ENCODE measurements at regions not wholly inside any gene's neighbourhood (a gene's known extent, or its start where the extent isn't known, plus 50 kb on each side); places are given as distances from the start of the nearest gene placed in this dataset.
"Not testable (repeated sequence)": the region's sequence is repeated elsewhere in the genome, so short reads cannot be mapped to it uniquely, and the experiment has no call there.

GRCh38 chr6:85096976-85097375 is 332.6 kb upstream of the TBX18 start:
- H3K4me1 Mint-ChIP-seq: no peaks in the 10 kb centered on the region
- no peaks in the 10 kb centered on the region for H3K27me3 Mint-ChIP-seq
- DNase-seq (no peak), ATAC-seq (no peak)
- no peaks in the 10 kb centered on the region for H3K36me3 Mint-ChIP-seq (ENCODE audit: low read depth)
- no peak overlapping the region for H3K27ac Mint-ChIP-seq
- no peaks in the 10 kb centered on the region for H3K9me3 ChIP-seq (ENCODE audit: control insufficient read depth, low read length, poor library complexity, severe bottlenecking)
- H3K4me3 Mint-ChIP-seq: no peak overlapping the region

- Mint-ChIP-seq H3K4me3 (no peak overlapping the region), H3K27ac (no peak overlapping the region), H3K36me3 (ENCODE audit: low read depth) (no peaks in the 10 kb centered on the region), H3K27me3 (no peaks in the 10 kb centered on the region), H3K4me1 (no peaks in the 10 kb centered on the region)
- H3K9me3 ChIP-seq (ENCODE audit: control insufficient read depth, low read length, poor library complexity, severe bottlenecking): no peaks in the 10 kb centered on the region
- ATAC-seq (no peak), DNase-seq (no peak)
Observed at GRCh38 chr6:85092226-85092625, 327.8 kb upstream of the TBX18 start.

DNA sequence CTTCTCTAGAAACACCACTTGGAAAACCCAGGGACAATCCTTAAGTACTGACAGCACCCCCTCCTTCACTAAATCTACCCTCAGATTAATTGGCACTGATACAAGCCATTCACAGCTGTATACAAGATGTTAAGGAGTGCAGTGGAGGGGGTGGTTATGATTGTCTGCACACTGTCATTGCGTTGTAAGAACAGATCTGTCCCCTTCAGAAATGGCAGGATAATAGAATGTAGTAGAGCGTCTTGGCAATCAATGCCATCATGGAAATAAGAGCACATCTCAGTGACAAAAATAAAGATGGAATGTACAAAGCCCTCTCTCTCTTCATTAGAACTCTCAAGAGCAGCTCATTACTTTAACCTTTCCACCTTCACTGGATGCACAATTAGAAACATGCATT is 324.9 kb upstream of the TBX18 start:
- no peak for DNase-seq
- no peaks in the 10 kb centered on the region for H3K36me3 Mint-ChIP-seq (ENCODE audit: low read depth)
- H3K4me3 Mint-ChIP-seq: no peak overlapping the region
- ATAC-seq: no peak
- no peaks in the 10 kb centered on the region for H3K4me1 Mint-ChIP-seq
- no peaks in the 10 kb centered on the region for H3K9me3 ChIP-seq (ENCODE audit: control insufficient read depth, low read length, poor library complexity, severe bottlenecking)
- H3K27ac Mint-ChIP-seq: no peak overlapping the region
- no peaks in the 10 kb centered on the region for H3K27me3 Mint-ChIP-seq

DNA sequence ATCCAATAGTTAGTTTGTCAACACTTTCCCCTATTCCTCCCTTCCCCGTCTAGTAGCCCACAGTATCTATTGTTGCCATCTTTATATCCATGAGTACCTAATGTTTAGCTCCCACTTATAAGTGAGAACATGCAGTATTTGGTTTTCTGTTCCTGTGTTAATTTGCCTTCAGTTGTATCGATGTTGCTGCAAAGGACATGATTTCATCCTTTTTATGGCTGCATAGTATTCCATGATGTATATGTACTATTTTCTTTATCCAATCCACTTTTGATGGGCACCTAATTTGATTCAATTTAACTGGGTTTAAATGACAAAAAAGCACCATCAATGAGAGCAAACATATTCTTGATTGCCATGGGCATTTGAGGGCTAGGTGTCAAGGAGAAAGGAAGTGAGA is 321.5 kb upstream of the TBX18 start:
- H3K36me3 Mint-ChIP-seq (ENCODE audit: low read depth): peaks cover under 1% of the 10 kb centered on the region
- DNase-seq: no peak
- H3K4me1 Mint-ChIP-seq: no peaks in the 10 kb centered on the region
- no peak for ATAC-seq
- no peaks in the 10 kb centered on the region for H3K27me3 Mint-ChIP-seq
- no peak overlapping the region for H3K4me3 Mint-ChIP-seq
- no peak overlapping the region for H3K27ac Mint-ChIP-seq
- no peaks in the 10 kb centered on the region for H3K9me3 ChIP-seq (ENCODE audit: control insufficient read depth, low read length, poor library complexity, severe bottlenecking)

DNA sequence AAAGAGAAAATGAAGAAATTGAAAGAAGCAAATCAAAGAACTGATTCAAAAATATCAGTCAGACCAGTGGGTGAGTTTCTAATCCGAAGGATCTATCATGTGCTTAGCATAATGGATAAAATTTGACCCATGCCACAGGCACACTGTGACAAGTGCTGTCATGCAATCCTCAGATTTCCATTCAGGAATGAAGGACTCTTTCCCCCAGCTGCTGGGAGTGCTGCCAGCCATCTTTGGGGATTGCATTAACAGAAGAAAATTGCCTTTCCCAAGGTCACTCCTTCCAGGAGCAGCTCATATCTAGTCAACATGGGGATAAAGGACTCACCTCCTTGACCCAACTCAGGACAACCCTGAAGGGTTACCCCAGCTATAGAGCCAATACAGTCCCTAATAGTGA is 316.7 kb upstream of the TBX18 start:
- DNase-seq: no peak
- no peak overlapping the region for H3K27ac Mint-ChIP-seq
- ATAC-seq: no peak
- no peaks in the 10 kb centered on the region for H3K4me1 Mint-ChIP-seq
- no peaks in the 10 kb centered on the region for H3K9me3 ChIP-seq (ENCODE audit: control insufficient read depth, low read length, poor library complexity, severe bottlenecking)
- no peaks in the 10 kb centered on the region for H3K27me3 Mint-ChIP-seq
- no peak overlapping the region for H3K4me3 Mint-ChIP-seq
- peaks cover 2% of the 10 kb centered on the region for H3K36me3 Mint-ChIP-seq (ENCODE audit: low read depth)

- peaks cover 2% of the 10 kb centered on the region for H3K36me3 Mint-ChIP-seq (ENCODE audit: low read depth)
- no peak for ATAC-seq
- DNase-seq: no peak
- H3K27ac Mint-ChIP-seq: no peak overlapping the region
- no peaks in the 10 kb centered on the region for H3K9me3 ChIP-seq (ENCODE audit: control insufficient read depth, low read length, poor library complexity, severe bottlenecking)
- no peaks in the 10 kb centered on the region for H3K4me1 Mint-ChIP-seq
- no peak overlapping the region for H3K4me3 Mint-ChIP-seq
- no peaks in the 10 kb centered on the region for H3K27me3 Mint-ChIP-seq
Observed at GRCh38 chr6:85079761-85080160, 315.4 kb upstream of the TBX18 start.

- no peak overlapping the region for H3K27ac Mint-ChIP-seq
- DNase-seq (no peak), ATAC-seq (no peak)
- H3K9me3 ChIP-seq (ENCODE audit: control insufficient read depth, low read length, poor library complexity, severe bottlenecking): no peaks in the 10 kb centered on the region
- no peak overlapping the region for H3K4me3 Mint-ChIP-seq
- H3K4me1 Mint-ChIP-seq: no peaks in the 10 kb centered on the region
- no peaks in the 10 kb centered on the region for H3K27me3 Mint-ChIP-seq
- peaks cover 2% of the 10 kb centered on the region for H3K36me3 Mint-ChIP-seq (ENCODE audit: low read depth)
Observed at GRCh38 chr6:85078058-85078457, 313.7 kb upstream of the TBX18 start.

- H3K27me3 Mint-ChIP-seq: no peaks in the 10 kb centered on the region
- no peak overlapping the region for H3K27ac Mint-ChIP-seq
- peaks cover 2% of the 10 kb centered on the region for H3K36me3 Mint-ChIP-seq (ENCODE audit: low read depth)
- no peaks in the 10 kb centered on the region for H3K9me3 ChIP-seq (ENCODE audit: control insufficient read depth, low read length, poor library complexity, severe bottlenecking)
- no peak overlapping the region for H3K4me3 Mint-ChIP-seq
- no peak for DNase-seq
- no peak for ATAC-seq
- no peaks in the 10 kb centered on the region for H3K4me1 Mint-ChIP-seq
Observed at GRCh38 chr6:85077098-85077497, 312.7 kb upstream of the TBX18 start.

DNA sequence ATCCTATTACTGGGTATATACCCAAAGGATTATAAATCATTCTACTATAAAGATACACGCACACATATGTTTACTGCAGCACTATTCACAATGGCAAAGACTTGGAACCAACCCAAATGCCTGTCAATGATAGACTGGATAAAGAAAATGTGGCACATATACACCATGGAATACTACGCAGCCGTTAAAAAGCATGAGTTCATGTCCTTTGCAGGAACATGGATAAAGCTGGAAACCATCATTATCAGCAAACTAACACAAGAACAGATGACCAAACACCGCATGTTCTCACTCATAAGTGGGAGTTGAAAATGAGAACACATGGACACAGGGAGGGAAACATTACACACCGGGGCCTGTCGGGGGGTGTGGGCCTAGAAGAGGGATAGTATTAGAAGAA is 307.4 kb upstream of the TBX18 start:
- DNase-seq; H3K4me3 Mint-ChIP-seq; H3K4me1 Mint-ChIP-seq; ATAC-seq; H3K36me3 Mint-ChIP-seq (ENCODE audit: low read depth); H3K27me3 Mint-ChIP-seq; H3K27ac Mint-ChIP-seq; H3K9me3 ChIP-seq (ENCODE audit: control insufficient read depth, low read length, poor library complexity, severe bottlenecking): not testable (repeated sequence)

- Mint-ChIP-seq H3K27me3 (peaks cover 5% of the 10 kb centered on the region), H3K27ac (no peak overlapping the region), H3K36me3 (ENCODE audit: low read depth) (no peaks in the 10 kb centered on the region), H3K4me3 (no peak overlapping the region), H3K4me1 (no peaks in the 10 kb centered on the region)
- H3K9me3 ChIP-seq (ENCODE audit: control insufficient read depth, low read length, poor library complexity, severe bottlenecking): peaks cover 4% of the 10 kb centered on the region
- ATAC-seq (no peak), DNase-seq (no peak)
Observed at GRCh38 chr6:85069577-85069976, 305.2 kb upstream of the TBX18 start.

- Mint-ChIP-seq H3K4me3 (no peak overlapping the region), H3K27ac (no peak overlapping the region), H3K4me1 (no peaks in the 10 kb centered on the region), H3K27me3 (peaks cover 5% of the 10 kb centered on the region), H3K36me3 (ENCODE audit: low read depth) (no peaks in the 10 kb centered on the region)
- DNase-seq (no peak), ATAC-seq (no peak)
- peaks cover 4% of the 10 kb centered on the region for H3K9me3 ChIP-seq (ENCODE audit: control insufficient read depth, low read length, poor library complexity, severe bottlenecking)
Observed at GRCh38 chr6:85068221-85068620, 303.8 kb upstream of the TBX18 start.

- H3K27me3 Mint-ChIP-seq: peaks cover 5% of the 10 kb centered on the region
- peaks cover 4% of the 10 kb centered on the region for H3K9me3 ChIP-seq (ENCODE audit: control insufficient read depth, low read length, poor library complexity, severe bottlenecking)
- H3K36me3 Mint-ChIP-seq (ENCODE audit: low read depth): no peaks in the 10 kb centered on the region
- H3K4me1 Mint-ChIP-seq: no peaks in the 10 kb centered on the region
- H3K4me3 Mint-ChIP-seq: no peak overlapping the region
- ATAC-seq (no peak), DNase-seq (no peak)
- no peak overlapping the region for H3K27ac Mint-ChIP-seq
Observed at GRCh38 chr6:85066266-85066665, 301.9 kb upstream of the TBX18 start.

DNA sequence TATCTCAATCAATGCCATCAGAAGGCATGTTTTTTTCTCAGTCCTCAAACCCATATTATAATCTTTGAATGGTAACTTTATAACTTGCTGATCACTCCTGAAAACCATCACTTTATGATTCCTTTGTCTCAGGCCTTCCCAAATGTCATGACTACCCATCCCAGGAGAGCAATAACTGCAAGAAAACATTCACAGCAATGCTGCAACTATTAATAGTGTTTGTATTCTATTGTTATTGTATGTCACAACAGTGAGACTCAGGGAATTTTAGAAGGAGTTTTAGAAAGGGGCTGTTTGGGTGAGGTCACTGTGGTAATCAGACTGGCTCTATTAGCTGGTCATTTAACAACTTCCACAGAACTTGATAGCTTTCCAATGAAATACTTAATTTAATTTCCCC is 301.4 kb upstream of the TBX18 start:
- no peak for ATAC-seq
- Mint-ChIP-seq H3K4me3 (no peak overlapping the region), H3K4me1 (no peaks in the 10 kb centered on the region), H3K27ac (no peak overlapping the region), H3K27me3 (peaks cover 5% of the 10 kb centered on the region), H3K36me3 (ENCODE audit: low read depth) (no peaks in the 10 kb centered on the region)
- H3K9me3 ChIP-seq (ENCODE audit: control insufficient read depth, low read length, poor library complexity, severe bottlenecking): peaks cover 4% of the 10 kb centered on the region
- DNase-seq: no peak

DNA sequence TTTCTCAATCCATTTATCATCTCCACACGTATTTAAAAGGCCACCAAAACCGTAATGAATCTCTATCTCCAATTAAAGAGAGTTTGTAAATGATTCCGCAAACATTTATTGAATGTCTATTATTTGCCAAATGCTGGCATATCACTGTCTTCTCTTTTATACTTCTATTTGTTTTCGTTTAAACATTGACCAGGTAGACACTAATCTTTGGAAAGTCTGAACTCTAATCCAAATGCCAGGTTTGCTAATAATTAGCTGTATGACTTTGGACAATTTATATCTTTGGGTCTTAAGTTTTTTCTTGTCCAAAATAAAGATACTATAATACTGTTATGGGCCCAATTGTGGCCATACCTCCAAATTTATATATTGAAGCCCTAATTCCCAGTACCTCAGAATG is 299.2 kb upstream of the TBX18 start:
- DNase-seq (no peak), ATAC-seq (no peak)
- no peaks in the 10 kb centered on the region for H3K4me1 Mint-ChIP-seq
- H3K9me3 ChIP-seq (ENCODE audit: control insufficient read depth, low read length, poor library complexity, severe bottlenecking): no peaks in the 10 kb centered on the region
- H3K27me3 Mint-ChIP-seq: peaks cover 5% of the 10 kb centered on the region
- H3K27ac Mint-ChIP-seq: no peak overlapping the region
- no peaks in the 10 kb centered on the region for H3K36me3 Mint-ChIP-seq (ENCODE audit: low read depth)
- no peak overlapping the region for H3K4me3 Mint-ChIP-seq

DNA sequence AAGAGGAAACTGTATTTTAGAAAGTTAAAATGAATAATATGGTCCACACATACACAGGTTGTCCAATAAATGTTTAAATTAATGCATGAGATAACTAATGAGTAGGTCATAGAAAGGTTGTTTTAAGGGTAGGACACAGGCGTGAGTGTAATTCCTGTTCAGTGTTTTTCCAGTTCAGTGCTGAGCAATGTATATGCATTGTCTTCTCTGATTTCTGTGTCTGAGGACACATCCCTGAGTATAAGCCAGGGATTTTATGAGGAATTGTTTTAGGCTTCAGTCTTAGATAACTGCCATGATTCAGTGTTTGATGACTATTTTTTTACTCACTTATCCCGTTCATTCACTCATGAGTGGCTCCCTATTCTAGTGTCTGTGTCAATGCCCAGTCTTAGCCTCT is 298.5 kb upstream of the TBX18 start:
- no peaks in the 10 kb centered on the region for H3K27me3 Mint-ChIP-seq
- H3K27ac Mint-ChIP-seq: no peak overlapping the region
- ATAC-seq (no peak), DNase-seq (no peak)
- no peak overlapping the region for H3K4me3 Mint-ChIP-seq
- H3K4me1 Mint-ChIP-seq: no peaks in the 10 kb centered on the region
- H3K9me3 ChIP-seq (ENCODE audit: control insufficient read depth, low read length, poor library complexity, severe bottlenecking): no peaks in the 10 kb centered on the region
- H3K36me3 Mint-ChIP-seq (ENCODE audit: low read depth): no peaks in the 10 kb centered on the region
